ENCODE measurements at regions not wholly inside any gene's neighbourhood (a gene's known extent, or its start where the extent isn't known, plus 50 kb on each side); places are given as distances from the start of the nearest gene placed in this dataset.
A peak's percentile ranks its signal among the peaks of the same experiment; 100 is the strongest.

DNA sequence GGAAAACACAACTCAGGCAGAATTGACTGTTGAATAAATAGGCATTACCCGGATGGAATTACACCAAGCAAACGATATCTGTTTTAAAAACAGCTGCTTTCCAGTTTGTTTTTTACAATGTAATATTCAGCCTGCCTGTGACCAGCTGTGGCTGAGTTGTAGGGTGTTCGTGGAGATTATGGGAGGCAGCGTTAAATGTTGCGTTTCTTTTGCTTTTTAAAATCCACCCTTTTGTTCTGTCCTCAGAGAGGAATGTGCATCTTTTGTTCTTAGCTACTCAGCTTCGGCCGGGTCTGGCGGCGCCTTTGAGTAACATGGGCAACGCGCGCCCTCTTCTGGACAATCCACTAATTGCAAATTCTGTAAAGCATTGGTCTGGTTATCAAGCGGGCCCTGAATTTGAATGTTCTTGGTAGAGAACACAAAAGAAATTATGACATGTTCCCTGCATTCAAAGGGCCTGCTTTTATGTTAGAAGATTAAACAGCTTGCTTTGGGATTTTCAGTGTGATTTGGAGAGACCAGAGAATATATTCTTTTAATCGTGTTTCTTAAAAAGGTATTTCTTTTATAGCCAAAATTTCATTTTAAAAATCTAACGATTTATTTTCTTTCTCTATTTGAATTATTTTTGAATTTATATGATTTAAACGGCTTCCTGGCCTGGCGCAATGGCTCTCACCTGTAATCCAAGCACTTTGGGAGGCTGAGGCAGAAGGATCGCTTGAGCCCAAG lies 76.3 kb upstream of the TRIM2 start:
- Histone ChIP-seq H3K9me3 (no peaks in the 10 kb centered on the region), H3K4me3 (no peak overlapping the region), H3K36me3 (ENCODE audit: low read depth) (no peaks in the 10 kb centered on the region), H3K4me1 (ENCODE audit: low read depth) (peaks cover 3% of the 10 kb centered on the region)
- ATAC-seq (peak; percentile 94), DNase-seq (peak; percentile 69 to 95 (median 74))
- TF ChIP-seq, protein P1, sequence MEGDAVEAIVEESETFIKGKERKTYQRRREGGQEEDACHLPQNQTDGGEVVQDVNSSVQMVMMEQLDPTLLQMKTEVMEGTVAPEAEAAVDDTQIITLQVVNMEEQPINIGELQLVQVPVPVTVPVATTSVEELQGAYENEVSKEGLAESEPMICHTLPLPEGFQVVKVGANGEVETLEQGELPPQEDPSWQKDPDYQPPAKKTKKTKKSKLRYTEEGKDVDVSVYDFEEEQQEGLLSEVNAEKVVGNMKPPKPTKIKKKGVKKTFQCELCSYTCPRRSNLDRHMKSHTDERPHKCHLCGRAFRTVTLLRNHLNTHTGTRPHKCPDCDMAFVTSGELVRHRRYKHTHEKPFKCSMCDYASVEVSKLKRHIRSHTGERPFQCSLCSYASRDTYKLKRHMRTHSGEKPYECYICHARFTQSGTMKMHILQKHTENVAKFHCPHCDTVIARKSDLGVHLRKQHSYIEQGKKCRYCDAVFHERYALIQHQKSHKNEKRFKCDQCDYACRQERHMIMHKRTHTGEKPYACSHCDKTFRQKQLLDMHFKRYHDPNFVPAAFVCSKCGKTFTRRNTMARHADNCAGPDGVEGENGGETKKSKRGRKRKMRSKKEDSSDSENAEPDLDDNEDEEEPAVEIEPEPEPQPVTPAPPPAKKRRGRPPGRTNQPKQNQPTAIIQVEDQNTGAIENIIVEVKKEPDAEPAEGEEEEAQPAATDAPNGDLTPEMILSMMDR (IDR thresholded peaks at IDR 0.05) = peak; percentile 68
- intact Hi-C loops (cut with DNase I, micrococcal nuclease) = loop anchor here (5.0 to 10.0 kb wide), 2 partner anchors 46 to 283 kb away; no protein-coding TSS in a partner anchor

DNA sequence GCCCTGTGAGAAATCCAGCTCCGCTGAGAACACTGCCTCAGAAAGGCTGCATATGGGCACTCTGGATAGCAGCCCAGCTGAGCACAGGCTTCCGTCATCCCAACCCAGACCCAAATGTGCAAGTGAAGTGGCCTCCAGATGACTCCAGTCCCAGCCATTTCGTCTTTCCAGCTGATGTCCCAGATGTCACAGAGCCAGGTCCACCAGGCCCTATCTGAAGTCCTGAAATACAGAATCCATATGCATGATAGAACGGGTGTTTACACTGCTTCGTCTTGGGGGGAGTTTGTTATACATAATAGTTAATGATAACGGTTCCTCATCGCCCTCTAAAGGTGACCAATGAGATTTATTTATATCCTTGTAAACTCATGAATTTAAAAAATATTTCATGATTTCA lies 72.6 kb upstream of the TRIM2 start:
- no peak for ATAC-seq
- TF ChIP-seq, protein P1 (IDR thresholded peaks at IDR 0.05) = no peak
- H3K4me1 ChIP-seq (ENCODE audit: low read depth) = peaks cover 3% of the 10 kb centered on the region
- H3K36me3 ChIP-seq (ENCODE audit: low read depth) = no peaks in the 10 kb centered on the region
- H3K4me3 ChIP-seq = no peak overlapping the region
- H3K9me3 ChIP-seq = no peaks in the 10 kb centered on the region
- DNase-seq = no peak
- intact Hi-C loops (cut with DNase I, micrococcal nuclease) = no loop called here

DNA sequence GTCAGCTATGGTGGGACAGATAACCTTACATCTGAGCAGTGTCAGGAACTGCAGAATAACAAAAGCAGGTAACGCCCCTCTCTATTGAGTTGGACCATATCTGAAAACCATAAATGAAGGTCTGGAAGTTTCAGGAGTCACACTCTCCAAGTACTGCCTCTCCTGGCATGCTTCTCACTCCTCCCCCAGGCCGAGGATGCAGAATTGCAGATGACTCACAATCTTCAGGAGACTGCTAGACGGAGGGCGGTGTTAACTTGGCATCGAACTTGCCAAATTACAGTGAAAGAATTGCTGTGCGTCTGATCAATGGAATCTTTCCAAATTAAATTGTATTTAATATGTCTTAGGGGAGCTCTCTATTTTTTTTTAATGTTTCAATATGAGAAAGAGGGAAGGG lies 67.1 kb upstream of the TRIM2 start:
- TF ChIP-seq, protein P1 (IDR thresholded peaks at IDR 0.05) = no peak
- intact Hi-C loops (cut with DNase I, micrococcal nuclease) = no loop called here
- no peak overlapping the region for H3K4me3 ChIP-seq
- DNase-seq (no peak), ATAC-seq (peak; percentile 53)
- no peaks in the 10 kb centered on the region for H3K36me3 ChIP-seq (ENCODE audit: low read depth)
- H3K4me1 ChIP-seq (ENCODE audit: low read depth) = no peaks in the 10 kb centered on the region
- H3K9me3 ChIP-seq = no peaks in the 10 kb centered on the region

DNA sequence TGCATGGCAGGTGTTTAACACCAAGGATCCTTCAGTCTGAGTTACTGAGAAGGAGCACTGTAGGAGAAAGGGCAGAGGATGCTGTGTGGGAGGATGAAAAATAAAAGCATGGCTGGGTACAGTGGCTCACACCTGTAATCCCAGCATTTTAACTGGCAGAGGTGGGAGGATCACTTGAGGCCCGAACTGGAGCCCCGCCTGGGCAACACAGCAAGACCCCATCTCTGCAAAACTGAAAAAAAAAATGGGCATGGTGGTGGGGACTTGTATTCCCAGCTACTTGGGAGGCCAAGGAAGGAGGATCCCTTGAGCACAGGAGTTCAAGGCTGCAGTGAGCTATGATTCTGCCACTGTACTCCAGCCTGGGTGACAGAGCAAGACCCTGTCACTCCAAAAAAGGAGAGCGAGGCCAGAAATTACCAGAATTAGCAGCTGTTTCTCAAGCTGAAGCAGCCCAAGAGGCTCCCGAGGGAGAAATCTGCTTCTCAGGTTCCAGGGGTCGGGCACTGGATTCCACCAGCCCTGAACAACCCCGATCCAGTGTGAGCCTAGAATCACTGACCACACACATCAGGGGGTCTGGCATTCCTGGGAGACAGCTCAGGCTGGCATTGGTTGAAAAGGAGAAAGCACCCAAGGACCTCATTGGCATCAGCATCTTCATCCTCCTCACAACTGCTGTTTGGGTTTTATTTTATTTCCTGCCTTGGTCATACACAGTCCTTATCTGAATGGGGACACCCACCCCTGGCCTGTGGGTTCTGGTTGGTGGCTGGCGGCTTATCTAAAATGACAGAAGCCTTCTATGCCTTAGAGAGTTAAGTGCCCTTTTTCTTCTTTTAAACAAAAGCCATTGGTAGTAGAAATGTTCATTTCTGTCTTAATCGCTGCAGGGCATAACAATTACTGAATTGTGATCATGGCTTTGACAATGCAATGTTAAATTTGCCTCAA lies 66.3 kb upstream of the TRIM2 start:
- no peaks in the 10 kb centered on the region for H3K36me3 ChIP-seq (ENCODE audit: low read depth)
- intact Hi-C loops (cut with DNase I, micrococcal nuclease) = no loop called here

DNA sequence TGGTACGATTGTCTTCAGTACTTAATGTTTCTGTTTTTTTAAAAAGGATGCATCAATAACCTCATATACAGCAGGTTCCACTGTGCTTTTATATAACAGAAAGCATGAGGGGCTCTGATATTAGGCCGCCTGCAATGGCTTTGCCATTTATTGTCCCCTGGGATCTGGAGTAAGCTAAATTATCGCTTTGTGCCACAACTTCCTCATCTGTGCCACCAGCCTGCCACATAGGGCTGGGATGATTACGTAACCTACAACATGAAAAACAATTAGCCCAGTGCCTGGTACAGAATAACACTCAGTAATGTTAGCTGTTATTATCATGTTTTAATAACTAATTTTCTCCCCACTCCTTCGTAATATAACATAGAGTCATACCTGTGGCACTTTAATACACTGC lies 65.5 kb upstream of the TRIM2 start:
- Histone ChIP-seq H3K4me1 (ENCODE audit: low read depth) (no peaks in the 10 kb centered on the region), H3K36me3 (ENCODE audit: low read depth) (no peaks in the 10 kb centered on the region), H3K9me3 (no peaks in the 10 kb centered on the region), H3K4me3 (no peak overlapping the region)
- TF ChIP-seq, protein P1 (IDR thresholded peaks at IDR 0.05) = no peak
- ATAC-seq = peak; percentile 24
- intact Hi-C loops (cut with DNase I, micrococcal nuclease) = no loop called here
- no peak for DNase-seq

More for the DNA sequence above, 66.3 kb upstream of the TRIM2 start:
- DNase-seq = no peak
- TF ChIP-seq, protein P1 (IDR thresholded peaks at IDR 0.05) = no peak
- Histone ChIP-seq H3K4me3 (no peak overlapping the region), H3K4me1 (ENCODE audit: low read depth) (no peaks in the 10 kb centered on the region), H3K9me3 (no peaks in the 10 kb centered on the region)
- no peak for ATAC-seq
